Rectal smooth muscle tissue (tissue), 1 donor: ENCODE measurements at regions not wholly inside any gene's neighbourhood (a gene's known extent, or its start where the extent isn't known, plus 50 kb on each side); places are given as distances from the start of the nearest gene placed in this dataset.

ENCODE experiments used
- H3K27ac ChIP-seq: one replicate; pipeline ENCODE4 v1.7.0; 2013; ENCODE audit warnings: low read depth, low read length, inconsistent platforms
- H3K27me3 ChIP-seq: one replicate; pipeline ENCODE4 v1.7.0; 2013; ENCODE audit warnings: low read length; ENCODE audit not compliant: control insufficient read depth, insufficient read depth
- H3K36me3 ChIP-seq: one replicate; pipeline ENCODE4 v1.7.0; 2013; ENCODE audit warnings: low read length; ENCODE audit not compliant: control insufficient read depth, insufficient read depth
- H3K4me1 ChIP-seq: one replicate; pipeline ENCODE4 v1.7.0; 2013; ENCODE audit warnings: low read length; ENCODE audit not compliant: control insufficient read depth, insufficient read depth
- H3K4me3 ChIP-seq: one replicate; pipeline ENCODE4 v1.7.0; 2013; ENCODE audit warnings: low read length
- H3K9ac ChIP-seq: one replicate; pipeline ENCODE4 v1.7.0; 2013; ENCODE audit warnings: low read length

DNA sequence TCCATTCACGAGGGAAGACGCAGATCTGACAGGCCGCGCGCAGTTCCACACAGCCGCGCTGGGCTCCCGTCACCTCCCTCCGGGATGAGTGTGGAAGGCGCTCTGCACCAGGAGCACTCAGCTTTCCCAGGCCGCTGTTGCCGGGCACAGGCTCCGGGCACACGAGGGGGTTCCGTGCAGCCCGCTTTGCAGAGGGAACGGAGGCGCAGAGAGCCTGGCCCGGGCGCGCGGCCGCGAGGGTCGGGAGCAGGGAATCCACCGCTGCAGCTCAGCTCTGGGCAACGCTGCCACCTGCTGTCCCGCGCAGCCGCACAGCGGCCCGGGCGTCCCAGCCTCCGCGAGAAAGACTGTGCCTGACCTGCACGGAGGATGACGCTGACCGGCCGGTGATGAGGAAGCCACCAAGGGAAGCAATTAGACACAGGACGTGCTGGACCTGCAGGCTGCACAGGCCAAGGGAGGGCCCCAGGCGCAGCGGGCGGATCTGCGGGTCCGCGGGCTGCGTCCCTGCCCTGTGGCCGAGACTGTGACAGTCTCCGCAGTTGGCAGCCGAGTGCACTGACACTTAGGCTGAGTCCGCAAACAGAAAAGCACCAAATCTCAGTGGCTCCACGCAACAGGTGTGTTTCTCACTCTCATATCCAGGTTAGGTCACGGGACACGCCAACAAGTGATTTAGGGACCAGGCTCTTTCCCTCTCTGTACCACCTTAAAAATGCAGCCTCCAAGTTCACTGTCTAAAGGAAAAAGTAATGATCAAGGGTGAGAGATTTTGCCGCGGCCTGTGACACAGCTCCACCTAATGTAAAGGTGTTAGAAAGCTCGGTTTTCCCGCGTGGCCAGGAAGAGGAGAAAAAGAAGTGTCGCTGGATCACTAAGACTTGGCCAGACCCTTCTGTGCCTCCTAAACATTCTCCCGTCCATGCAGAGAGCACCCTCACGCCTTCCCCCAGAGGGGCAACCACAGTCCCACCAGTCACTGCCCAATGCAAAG is 94.5 kb downstream of the SEC61G start:
- no peak overlapping the region for H3K9ac ChIP-seq
- peaks cover 2% of the 10 kb centered on the region for H3K27me3 ChIP-seq
- H3K4me3 ChIP-seq = peak overlapping the region; percentile 52
- H3K27ac ChIP-seq = no peak overlapping the region
- no peaks in the 10 kb centered on the region for H3K36me3 ChIP-seq
- H3K4me1 ChIP-seq = no peaks in the 10 kb centered on the region

DNA sequence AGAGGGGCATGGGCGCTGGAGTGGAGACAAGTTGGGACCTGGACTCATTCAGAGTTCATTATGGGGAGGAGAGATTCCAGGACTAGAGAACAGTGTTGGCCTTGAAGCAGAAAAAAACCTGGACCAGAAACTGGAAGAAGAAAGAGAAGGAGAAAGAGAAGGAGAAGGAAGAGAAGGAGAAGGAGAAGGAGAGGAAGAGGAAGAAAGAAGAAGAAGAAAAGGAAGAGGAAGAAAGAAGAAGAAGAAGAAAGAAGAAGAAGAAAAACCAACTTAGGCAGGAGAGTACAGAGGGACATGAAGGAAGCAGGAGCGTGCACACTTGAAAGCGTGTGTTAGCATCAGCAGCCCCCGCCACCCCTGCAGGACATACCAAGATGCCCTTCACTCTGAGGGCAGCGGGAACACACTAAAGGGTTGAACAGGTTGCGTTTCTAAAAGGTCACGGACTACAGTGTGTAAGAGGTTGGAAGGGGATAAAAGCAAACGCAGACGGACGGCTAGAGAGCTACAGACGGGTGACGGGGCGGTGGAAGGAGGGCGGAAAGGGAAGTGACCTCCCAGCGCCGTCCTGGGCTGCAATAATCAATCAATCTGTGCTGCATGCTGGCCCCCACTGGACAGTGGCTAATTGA is 95.3 kb downstream of the SEC61G start:
- H3K4me3 ChIP-seq = peak overlapping the region; percentile 52
- peaks cover 2% of the 10 kb centered on the region for H3K27me3 ChIP-seq
- H3K27ac ChIP-seq = no peak overlapping the region
- H3K36me3 ChIP-seq = no peaks in the 10 kb centered on the region
- no peaks in the 10 kb centered on the region for H3K4me1 ChIP-seq
- no peak overlapping the region for H3K9ac ChIP-seq

DNA sequence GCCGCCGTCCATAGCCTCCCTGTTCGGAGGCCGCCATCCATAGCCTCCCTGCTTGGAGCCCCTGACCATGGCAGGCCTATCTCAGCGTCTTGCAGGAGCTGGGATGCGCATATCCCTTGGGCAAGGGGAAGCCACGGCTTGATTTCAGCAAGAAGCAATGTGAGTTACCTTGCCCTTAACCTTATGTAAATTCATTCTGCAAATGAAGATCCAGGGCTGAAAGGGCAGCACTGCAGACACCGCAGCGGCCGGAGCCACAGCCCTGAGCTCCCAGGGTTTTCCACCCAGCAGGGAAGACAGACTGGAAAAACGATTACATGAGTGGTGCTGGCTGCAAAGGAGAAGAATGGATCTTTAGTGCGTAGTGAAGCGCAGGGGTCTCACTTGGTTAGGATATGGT is 95.8 kb downstream of the SEC61G start:
- Histone ChIP-seq H3K4me3 (no peak overlapping the region), H3K9ac (no peak overlapping the region), H3K27me3 (peaks cover 2% of the 10 kb centered on the region), H3K36me3 (no peaks in the 10 kb centered on the region), H3K4me1 (no peaks in the 10 kb centered on the region), H3K27ac (no peak overlapping the region)

DNA sequence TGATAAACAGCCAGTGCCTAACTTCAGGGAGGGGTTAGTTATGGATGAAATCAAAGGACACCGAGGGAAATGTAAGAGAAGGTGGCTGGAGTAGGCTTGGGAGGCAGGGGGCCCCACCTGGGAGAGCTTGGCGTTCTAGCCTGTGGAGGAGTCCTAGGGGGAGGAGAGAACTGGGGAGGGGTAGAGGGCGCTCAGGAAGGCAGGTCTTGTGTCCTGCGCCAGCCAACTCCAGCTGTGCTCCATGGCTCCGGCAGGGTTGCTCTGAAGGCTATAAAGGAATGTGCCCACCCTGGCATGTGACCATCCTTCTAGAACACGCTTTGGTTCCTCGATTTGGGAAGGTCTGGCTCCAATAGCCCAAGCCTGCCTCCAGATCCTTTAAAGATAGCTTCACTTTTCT is 96.3 kb downstream of the SEC61G start:
- Histone ChIP-seq H3K27ac (no peak overlapping the region), H3K4me3 (no peak overlapping the region), H3K27me3 (peaks cover 2% of the 10 kb centered on the region), H3K36me3 (no peaks in the 10 kb centered on the region), H3K9ac (no peak overlapping the region), H3K4me1 (no peaks in the 10 kb centered on the region)

DNA sequence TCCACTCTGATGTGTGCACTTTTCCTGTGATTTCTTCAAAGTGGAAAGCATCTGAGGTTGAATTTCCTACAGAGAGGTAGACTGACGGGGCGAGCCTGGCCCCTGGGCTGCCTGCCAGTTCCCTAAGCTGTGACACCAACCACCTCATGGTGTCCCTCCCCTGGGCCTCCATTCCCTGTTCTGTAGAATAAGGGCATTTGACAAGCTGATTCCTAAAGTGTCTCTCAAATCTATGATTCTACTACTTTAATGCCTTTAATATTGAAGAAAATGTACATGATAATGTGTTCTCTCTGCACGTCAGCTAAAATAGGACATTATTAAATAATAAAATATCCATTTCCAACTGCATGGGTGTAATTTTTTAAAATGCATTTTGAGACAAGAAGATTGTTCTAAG is 105.1 kb downstream of the SEC61G start:
- H3K9ac ChIP-seq = no peak overlapping the region
- H3K27ac ChIP-seq = no peak overlapping the region
- H3K4me3 ChIP-seq = no peak overlapping the region
- H3K4me1 ChIP-seq = no peaks in the 10 kb centered on the region
- H3K36me3 ChIP-seq = no peaks in the 10 kb centered on the region
- no peaks in the 10 kb centered on the region for H3K27me3 ChIP-seq

DNA sequence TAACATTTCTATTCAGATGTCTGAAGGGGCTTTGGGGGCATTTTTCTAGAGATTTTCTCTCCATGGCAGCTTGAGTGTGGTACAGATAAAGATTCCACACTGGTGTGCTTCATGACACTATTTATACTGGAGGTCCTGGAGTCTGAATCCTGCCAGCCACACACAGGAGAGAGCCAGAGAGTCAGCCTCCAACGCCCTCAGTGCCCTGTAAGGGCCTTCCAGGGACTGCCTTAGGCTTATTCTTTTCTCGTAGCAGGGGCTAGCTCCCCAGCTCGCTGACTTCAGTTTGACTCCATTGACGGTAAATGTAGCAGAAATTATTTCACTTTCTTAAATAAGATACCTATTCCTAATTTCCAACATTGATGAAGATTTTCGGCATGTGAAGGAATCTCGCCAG is 100.9 kb downstream of the VSTM2A start:
- Histone ChIP-seq H3K27ac (no peak overlapping the region), H3K36me3 (no peaks in the 10 kb centered on the region), H3K4me1 (no peaks in the 10 kb centered on the region), H3K9ac (no peak overlapping the region), H3K27me3 (no peaks in the 10 kb centered on the region), H3K4me3 (no peak overlapping the region)

DNA sequence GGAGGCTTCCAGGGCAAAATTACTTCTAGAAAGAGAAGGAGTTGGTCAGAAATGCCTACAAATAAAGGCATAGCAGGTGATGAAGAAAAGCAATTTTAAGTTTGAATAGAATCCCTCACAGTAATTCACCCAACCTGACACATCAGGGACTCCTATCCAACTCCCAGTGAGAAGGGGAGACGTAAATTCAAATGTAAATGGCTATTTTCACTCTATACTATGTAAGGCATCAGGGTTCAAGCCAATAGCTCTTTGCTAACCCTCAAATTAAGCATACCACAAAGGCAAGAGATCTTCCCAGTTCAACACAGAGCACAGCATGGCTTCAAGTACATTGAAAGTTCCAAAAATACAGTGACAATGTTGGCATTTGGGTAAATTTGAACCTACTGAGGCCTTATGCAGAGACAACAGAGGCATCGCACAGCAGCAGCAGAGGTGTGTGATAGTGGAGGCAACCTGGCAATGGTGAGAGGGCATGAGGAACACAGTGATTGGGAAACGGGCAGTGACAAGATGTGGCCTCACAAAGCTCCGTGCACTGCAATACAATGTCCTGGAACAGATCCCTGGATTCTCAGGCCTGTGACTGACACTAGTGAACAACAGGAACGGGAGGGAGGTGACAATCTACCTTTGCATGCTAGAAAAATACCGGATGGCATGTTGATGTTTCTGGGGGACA is 95.7 kb downstream of the VSTM2A start:
- H3K27me3 ChIP-seq = no peaks in the 10 kb centered on the region
- H3K4me1 ChIP-seq = no peaks in the 10 kb centered on the region
- no peak overlapping the region for H3K9ac ChIP-seq
- H3K4me3 ChIP-seq = no peak overlapping the region
- H3K36me3 ChIP-seq = no peaks in the 10 kb centered on the region
- H3K27ac ChIP-seq = no peak overlapping the region

DNA sequence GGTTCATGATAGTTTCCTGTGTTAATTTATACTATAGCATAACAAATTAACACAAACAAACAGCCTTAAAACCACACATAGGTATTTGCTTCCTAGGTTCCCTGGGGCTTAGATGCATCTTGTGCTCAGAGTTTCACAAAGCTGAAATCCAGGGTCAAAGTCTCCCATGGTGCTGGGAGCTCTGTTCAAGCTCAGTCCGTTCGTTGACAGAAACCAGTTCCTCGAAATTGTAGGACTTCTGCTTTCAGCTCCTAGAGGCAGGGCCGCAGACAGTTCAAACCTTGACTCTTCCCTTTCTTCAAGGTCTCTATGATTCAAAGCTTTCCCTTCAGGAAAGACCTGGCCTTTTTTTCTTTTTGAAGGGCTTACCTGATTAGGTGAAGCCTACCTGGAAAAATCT is 90.5 kb downstream of the VSTM2A start:
- Histone ChIP-seq H3K9ac (no peak overlapping the region), H3K4me3 (no peak overlapping the region), H3K4me1 (no peaks in the 10 kb centered on the region), H3K36me3 (no peaks in the 10 kb centered on the region), H3K27ac (no peak overlapping the region), H3K27me3 (no peaks in the 10 kb centered on the region)

DNA sequence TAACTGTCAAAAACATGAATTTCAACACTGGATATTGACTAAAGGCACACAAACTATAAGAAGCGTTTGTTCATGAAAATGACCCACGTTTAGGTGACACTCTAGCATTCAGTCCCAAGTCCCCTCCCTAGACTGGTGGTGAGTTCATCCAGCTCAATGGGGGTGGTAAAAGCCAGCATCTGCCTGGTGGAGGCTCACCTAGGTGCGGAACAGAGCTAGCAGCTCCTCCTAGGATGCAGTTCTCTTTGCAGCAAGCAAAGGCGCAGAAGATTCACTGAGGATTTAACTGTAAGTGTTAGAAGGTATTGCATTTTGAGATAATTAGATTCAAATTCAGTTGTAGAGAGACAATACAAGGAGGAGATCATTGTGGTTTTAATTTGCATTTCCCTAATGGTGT is 87.6 kb downstream of the VSTM2A start:
- Histone ChIP-seq H3K27me3 (no peaks in the 10 kb centered on the region), H3K4me3 (no peak overlapping the region), H3K27ac (no peak overlapping the region), H3K9ac (no peak overlapping the region), H3K4me1 (no peaks in the 10 kb centered on the region), H3K36me3 (no peaks in the 10 kb centered on the region)

DNA sequence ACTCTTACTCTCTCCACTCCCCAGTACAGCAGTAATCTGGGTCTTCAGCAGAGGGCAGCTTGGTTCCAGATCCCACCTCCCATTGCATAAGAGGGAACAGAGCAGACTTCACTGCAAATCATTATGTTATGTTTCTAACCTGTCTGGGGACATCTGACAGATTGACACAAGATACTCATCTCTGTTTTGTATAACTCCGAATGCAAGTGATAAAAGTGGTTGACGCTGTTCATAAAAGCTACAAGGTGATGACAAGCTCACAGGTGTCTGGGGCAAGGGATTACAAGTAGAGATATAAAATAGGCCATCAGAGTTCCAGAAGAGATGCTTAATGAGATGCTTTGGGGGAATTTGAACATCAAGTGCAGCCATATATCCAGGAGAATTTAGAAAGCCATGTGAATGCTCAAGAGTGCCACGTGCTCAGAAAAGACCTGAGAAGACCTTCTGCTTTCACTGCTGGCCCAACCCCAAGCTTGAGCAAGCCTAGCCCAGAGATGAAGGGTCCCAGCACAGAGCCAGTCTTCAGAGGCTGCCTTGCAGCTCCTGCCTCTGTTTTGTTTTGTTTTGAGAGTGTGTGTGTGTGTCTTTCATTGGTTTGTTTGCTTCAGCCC is 80.6 kb downstream of the VSTM2A start:
- Histone ChIP-seq H3K4me1 (no peaks in the 10 kb centered on the region), H3K36me3 (no peaks in the 10 kb centered on the region), H3K4me3 (no peak overlapping the region), H3K27ac (no peak overlapping the region), H3K9ac (no peak overlapping the region), H3K27me3 (no peaks in the 10 kb centered on the region)
